ENCODE measurements at regions not wholly inside any gene's neighbourhood (a gene's known extent, or its start where the extent isn't known, plus 50 kb on each side); places are given as distances from the start of the nearest gene placed in this dataset.

GRCh38 chr18:73688161-73688560 is 459.5 kb downstream of the FBXO15 start:
- no peak overlapping the region for H3K27ac Mint-ChIP-seq
- no peaks in the 10 kb centered on the region for H3K9me3 Mint-ChIP-seq
- peak overlapping the region; percentile 47 for H3K4me3 Mint-ChIP-seq
- TF ChIP-seq CTCF (conservative IDR thresholded peaks at IDR 0.05): no peak
- H3K4me1 Mint-ChIP-seq (ENCODE audit: unreplicated experiment): peaks cover 26% of the 10 kb centered on the region
- H3K36me3 Mint-ChIP-seq: no peaks in the 10 kb centered on the region
- no peaks in the 10 kb centered on the region for H3K27me3 Mint-ChIP-seq
- no peak for DNase-seq (ENCODE audit: extremely low spot score, unreplicated experiment)

DNA sequence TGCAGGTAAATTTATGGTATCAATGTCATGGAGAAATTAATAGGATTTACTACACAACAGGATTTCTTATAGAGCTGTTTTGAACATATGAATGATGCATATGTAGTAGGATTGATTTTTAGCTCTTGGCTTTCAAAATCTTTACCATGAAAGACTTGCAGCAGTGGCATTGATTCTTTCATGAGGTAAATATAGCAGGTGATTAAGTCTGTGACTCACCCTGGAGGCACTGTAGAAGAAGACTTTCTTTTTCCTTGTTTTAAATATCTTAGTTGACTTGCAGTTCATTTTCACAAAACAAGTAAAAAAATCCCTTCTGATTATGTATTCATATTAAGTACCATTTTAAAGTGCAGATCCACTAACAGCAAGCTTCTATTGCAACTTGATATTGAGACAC is 463.0 kb downstream of the FBXO15 start:
- H3K36me3 Mint-ChIP-seq: no peaks in the 10 kb centered on the region
- H3K9me3 Mint-ChIP-seq: no peaks in the 10 kb centered on the region
- peaks cover 10% of the 10 kb centered on the region for H3K4me1 Mint-ChIP-seq (ENCODE audit: unreplicated experiment)
- no peak for DNase-seq (ENCODE audit: extremely low spot score, unreplicated experiment)
- no peak overlapping the region for H3K4me3 Mint-ChIP-seq
- no peaks in the 10 kb centered on the region for H3K27me3 Mint-ChIP-seq
- H3K27ac Mint-ChIP-seq: no peak overlapping the region
- no peak for TF ChIP-seq CTCF (conservative IDR thresholded peaks at IDR 0.05)

DNA sequence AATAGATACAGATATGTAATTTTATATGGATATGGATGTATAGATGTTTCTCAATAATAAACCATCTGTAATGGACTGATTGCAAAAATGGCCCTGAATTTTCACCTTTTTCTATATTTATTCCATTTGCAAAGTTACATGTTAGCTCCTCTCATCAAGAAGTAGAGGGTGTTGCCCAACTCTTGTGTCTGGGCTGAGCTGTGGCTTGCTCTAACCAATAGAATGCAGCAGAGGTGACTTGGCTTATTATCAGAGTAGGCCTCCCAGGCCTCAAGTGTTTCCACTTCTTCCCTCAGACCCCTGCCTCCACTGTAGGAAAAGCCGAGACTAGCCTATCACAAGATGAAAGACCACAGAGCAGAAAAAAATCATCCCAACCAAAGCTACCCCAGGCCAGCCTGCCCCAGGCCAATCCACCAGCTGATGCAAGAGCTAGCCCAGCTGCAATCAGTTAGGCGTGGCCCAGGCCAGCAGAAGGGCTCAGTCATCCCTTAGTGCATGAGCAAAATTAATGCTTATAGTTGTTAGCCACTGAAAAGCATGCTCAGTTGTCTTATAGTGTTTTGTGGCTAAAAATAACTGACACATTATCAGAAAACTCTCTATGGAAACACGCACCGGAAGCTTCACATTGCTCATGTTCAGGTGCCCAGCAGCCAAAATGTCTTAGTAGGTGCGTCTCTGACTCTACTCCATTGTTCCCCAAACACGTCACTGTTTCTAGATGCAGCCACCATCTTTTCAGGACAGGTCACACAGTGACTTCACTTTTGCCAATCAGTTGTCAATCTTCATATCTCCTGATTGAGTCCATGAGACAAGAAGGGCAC is 464.0 kb downstream of the FBXO15 start:
- no peak overlapping the region for H3K4me3 Mint-ChIP-seq
- H3K36me3 Mint-ChIP-seq: no peaks in the 10 kb centered on the region
- no peaks in the 10 kb centered on the region for H3K27me3 Mint-ChIP-seq
- no peak for DNase-seq (ENCODE audit: extremely low spot score, unreplicated experiment)
- H3K27ac Mint-ChIP-seq: peak overlapping the region; percentile 18
- TF ChIP-seq CTCF (conservative IDR thresholded peaks at IDR 0.05): no peak
- H3K4me1 Mint-ChIP-seq (ENCODE audit: unreplicated experiment): peaks cover 8% of the 10 kb centered on the region
- H3K9me3 Mint-ChIP-seq: no peaks in the 10 kb centered on the region

- TF ChIP-seq CTCF (conservative IDR thresholded peaks at IDR 0.05): no peak
- H3K27me3 Mint-ChIP-seq: no peaks in the 10 kb centered on the region
- no peaks in the 10 kb centered on the region for H3K4me1 Mint-ChIP-seq (ENCODE audit: unreplicated experiment)
- H3K4me3 Mint-ChIP-seq: no peak overlapping the region
- no peak for DNase-seq (ENCODE audit: extremely low spot score, unreplicated experiment)
- H3K36me3 Mint-ChIP-seq: no peaks in the 10 kb centered on the region
- no peaks in the 10 kb centered on the region for H3K9me3 Mint-ChIP-seq
- H3K27ac Mint-ChIP-seq: no peak overlapping the region
Observed at GRCh38 chr18:73681912-73682311, 465.7 kb downstream of the FBXO15 start.

DNA sequence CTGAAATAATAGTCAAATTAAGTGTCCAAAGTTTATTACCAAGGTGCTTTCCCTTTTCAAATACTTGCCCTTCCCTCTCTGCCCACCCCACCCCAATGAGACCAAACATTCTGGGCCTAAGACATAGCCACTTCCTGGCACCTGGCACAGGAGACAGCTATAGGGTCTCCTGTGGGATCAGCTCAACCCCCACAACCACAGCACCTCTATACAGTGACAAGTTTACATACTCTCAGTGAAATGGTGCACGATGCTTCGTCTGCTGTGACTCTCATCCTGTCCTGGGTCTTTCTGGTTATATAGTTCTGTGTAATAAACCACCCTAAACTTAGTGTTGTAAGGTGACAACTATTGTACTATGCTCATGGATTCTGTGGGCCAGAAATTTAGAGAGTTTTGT is 466.2 kb downstream of the FBXO15 start:
- no peak for TF ChIP-seq CTCF (conservative IDR thresholded peaks at IDR 0.05)
- H3K27me3 Mint-ChIP-seq: no peaks in the 10 kb centered on the region
- H3K27ac Mint-ChIP-seq: no peak overlapping the region
- H3K36me3 Mint-ChIP-seq: no peaks in the 10 kb centered on the region
- no peak overlapping the region for H3K4me3 Mint-ChIP-seq
- no peaks in the 10 kb centered on the region for H3K9me3 Mint-ChIP-seq
- DNase-seq (ENCODE audit: extremely low spot score, unreplicated experiment): no peak
- no peaks in the 10 kb centered on the region for H3K4me1 Mint-ChIP-seq (ENCODE audit: unreplicated experiment)

Measured in type B pancreatic cell (in vitro differentiated cells).